Pons (tissue), 1 donor: ENCODE measurements at regions not wholly inside any gene's neighbourhood (a gene's known extent, or its start where the extent isn't known, plus 50 kb on each side); places are given as distances from the start of the nearest gene placed in this dataset.

Experiments
- DNase-seq: peaks from one replicate; pipeline ENCODE4 v3.0.0-alpha.2; 2016; ENCODE audit warnings: low spot score

- DNase-seq, result no peak
Observed at GRCh38 chr13:108437496-108437895, 168.0 kb downstream of the TNFSF13B start.

- DNase-seq, result no peak
Observed at GRCh38 chr13:108439556-108439955, 170.0 kb downstream of the TNFSF13B start.

- no peak for DNase-seq
Observed at GRCh38 chr13:108444448-108444847, 174.9 kb downstream of the TNFSF13B start.

GRCh38 chr13:108448891-108449290 lies 179.4 kb downstream of the TNFSF13B start:
- DNase-seq, result no peak

- no peak for DNase-seq
Observed at GRCh38 chr13:108451121-108451520, 178.3 kb upstream of the MYO16 start.

GRCh38 chr13:108455320-108455719 lies 174.1 kb upstream of the MYO16 start:
- DNase-seq, result no peak

GRCh38 chr13:108460043-108460442 lies 169.4 kb upstream of the MYO16 start:
- DNase-seq, result no peak

- no peak for DNase-seq
Observed at GRCh38 chr13:108460746-108461145, 168.7 kb upstream of the MYO16 start.

GRCh38 chr13:108463340-108463739 lies 166.1 kb upstream of the MYO16 start:
- no peak for DNase-seq

- no peak for DNase-seq
Observed at GRCh38 chr13:108470921-108471320, 158.5 kb upstream of the MYO16 start.

- DNase-seq, result no peak
Observed at GRCh38 chr13:108475181-108475580, 154.2 kb upstream of the MYO16 start.

GRCh38 chr13:108477376-108477775 lies 152.0 kb upstream of the MYO16 start:
- DNase-seq, result no peak

- no peak for DNase-seq
Observed at GRCh38 chr13:108478179-108478578, 151.2 kb upstream of the MYO16 start.

- DNase-seq, result no peak
Observed at GRCh38 chr13:108483981-108484380, 145.4 kb upstream of the MYO16 start.

GRCh38 chr13:108486096-108486495 lies 143.3 kb upstream of the MYO16 start:
- no peak for DNase-seq

- DNase-seq, result no peak
Observed at GRCh38 chr13:108494991-108495645, 134.3 kb upstream of the MYO16 start.

- DNase-seq, result no peak
Observed at GRCh38 chr13:108495646-108496361, 133.6 kb upstream of the MYO16 start.

GRCh38 chr13:108496362-108497210 lies 132.8 kb upstream of the MYO16 start:
- DNase-seq, result no peak

- no peak for DNase-seq
Observed at GRCh38 chr13:108500711-108501110, 128.7 kb upstream of the MYO16 start.

GRCh38 chr13:108508263-108508662 lies 121.1 kb upstream of the MYO16 start:
- peak; percentile 17 for DNase-seq

GRCh38 chr13:108525827-108526226 lies 103.6 kb upstream of the MYO16 start:
- DNase-seq, result no peak

- no peak for DNase-seq
Observed at GRCh38 chr13:108526286-108526685, 103.1 kb upstream of the MYO16 start.

- no peak for DNase-seq
Observed at GRCh38 chr13:108527844-108528243, 101.6 kb upstream of the MYO16 start.
